Activated naive CD8-positive, alpha-beta T cell treated with anti-CD3 and anti-CD28 coated beads for 36 hours (primary cell): ENCODE measurements at regions not wholly inside any gene's neighbourhood (a gene's known extent, or its start where the extent isn't known, plus 50 kb on each side); places are given as distances from the start of the nearest gene placed in this dataset.
"Not testable (repeated sequence)": the region's sequence is repeated elsewhere in the genome, so short reads cannot be mapped to it uniquely, and the experiment has no call there.

Experiments
- DNase-seq: peaks from one replicate; pipeline ENCODE4 v3.0.0; 2021
- H3K27ac Mint-ChIP-seq: one replicate; pipeline ENCODE4 v1.8.0; 2022; ENCODE audit warnings: mild to moderate bottlenecking, moderate library complexity, mixed read lengths
- H3K27me3 Mint-ChIP-seq: one replicate; pipeline ENCODE4 v1.8.0; 2022; ENCODE audit warnings: mild to moderate bottlenecking, mixed read lengths
- H3K36me3 Mint-ChIP-seq: one replicate; pipeline ENCODE4 v1.8.0; 2021; ENCODE audit warnings: mild to moderate bottlenecking, mixed read lengths
- H3K4me1 Mint-ChIP-seq: one replicate; pipeline ENCODE4 v1.8.0; 2021; ENCODE audit warnings: mixed read lengths
- H3K4me3 Mint-ChIP-seq: one replicate; pipeline ENCODE4 v1.8.0; 2022; ENCODE audit warnings: mild to moderate bottlenecking, moderate library complexity, mixed read lengths
- H3K9me3 Mint-ChIP-seq: one replicate; pipeline ENCODE4 v1.8.0; 2022; ENCODE audit warnings: mixed read lengths

DNA sequence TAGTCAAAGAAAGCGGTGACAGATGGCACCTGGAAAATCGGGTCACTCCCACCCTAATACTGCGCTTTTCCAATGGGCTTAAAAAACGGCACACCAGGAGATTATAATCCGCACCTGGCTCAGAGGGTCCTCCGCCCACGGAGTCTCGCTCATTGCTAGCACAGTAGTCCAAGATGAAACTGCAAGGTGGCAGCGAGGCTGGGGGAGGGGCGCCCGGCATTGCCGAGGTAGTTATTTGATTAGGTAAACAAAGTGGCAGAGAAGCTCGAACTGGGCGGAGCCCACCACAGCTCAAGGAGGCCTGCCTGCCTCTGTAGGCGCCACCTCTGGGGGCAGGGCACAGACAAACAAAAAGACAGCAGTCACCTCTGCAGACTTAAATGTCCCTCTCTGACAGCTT is 521.1 kb downstream of the ETNK1 start:
- not testable (repeated sequence) for H3K4me1 Mint-ChIP-seq, H3K27me3 Mint-ChIP-seq, H3K9me3 Mint-ChIP-seq, H3K36me3 Mint-ChIP-seq, H3K27ac Mint-ChIP-seq, DNase-seq, H3K4me3 Mint-ChIP-seq

DNA sequence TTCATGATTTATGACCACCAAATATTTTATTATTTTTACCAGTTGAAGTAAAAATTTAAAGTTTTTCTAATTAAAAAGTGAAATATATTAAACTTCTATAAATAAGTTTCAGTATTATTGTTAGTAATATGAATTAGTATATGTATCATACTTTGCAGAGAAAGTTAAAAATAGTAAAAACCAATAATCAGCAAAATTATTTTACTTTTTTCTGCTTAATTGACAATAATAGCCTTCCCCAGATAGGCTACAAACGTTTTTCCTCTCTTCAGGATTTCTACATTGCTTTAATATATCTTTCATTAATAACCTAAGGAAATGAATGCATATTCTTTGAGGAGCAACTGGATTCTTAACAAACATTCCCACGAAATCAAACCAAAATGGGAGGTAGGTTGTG is 543.5 kb downstream of the ETNK1 start:
- DNase-seq = no peak
- H3K27ac Mint-ChIP-seq = no peak overlapping the region
- H3K4me1 Mint-ChIP-seq = no peaks in the 10 kb centered on the region
- no peaks in the 10 kb centered on the region for H3K36me3 Mint-ChIP-seq
- H3K4me3 Mint-ChIP-seq = no peak overlapping the region
- H3K27me3 Mint-ChIP-seq = no peaks in the 10 kb centered on the region
- H3K9me3 Mint-ChIP-seq = peaks cover 4% of the 10 kb centered on the region

DNA sequence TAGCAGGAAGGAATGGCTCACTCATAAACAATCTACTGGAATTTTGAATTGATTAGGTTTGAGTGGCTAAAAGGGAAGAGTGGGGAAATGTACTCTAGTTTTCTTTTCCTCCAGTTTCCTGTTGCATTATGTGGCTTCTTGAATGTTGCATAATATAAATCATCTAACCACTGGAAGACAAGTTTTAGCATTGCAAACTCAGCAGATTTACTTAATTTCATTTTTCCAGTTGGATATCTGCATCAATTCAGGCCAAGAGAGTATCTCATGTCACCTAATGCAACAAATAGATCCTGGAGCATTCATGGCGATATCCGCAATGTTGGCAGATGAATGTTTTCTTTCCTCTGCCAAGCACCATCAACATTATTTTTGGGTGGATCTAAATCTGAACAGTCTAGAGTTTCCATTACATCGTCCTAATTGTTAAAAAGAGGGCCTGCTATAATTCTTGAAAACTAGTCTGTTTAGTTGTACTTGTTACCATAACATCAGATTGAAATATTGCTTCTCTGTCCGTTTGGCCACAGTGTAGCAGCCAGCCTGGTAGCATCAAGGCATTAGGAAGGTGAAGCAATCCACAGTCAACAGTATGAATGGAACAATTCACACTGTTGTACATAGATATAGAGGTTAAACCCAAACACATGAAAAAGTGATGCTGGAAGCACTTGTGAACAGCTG is 544.2 kb downstream of the ETNK1 start:
- no peaks in the 10 kb centered on the region for H3K27me3 Mint-ChIP-seq
- H3K36me3 Mint-ChIP-seq = no peaks in the 10 kb centered on the region
- no peaks in the 10 kb centered on the region for H3K4me1 Mint-ChIP-seq
- H3K4me3 Mint-ChIP-seq = no peak overlapping the region
- DNase-seq = no peak
- H3K9me3 Mint-ChIP-seq = peaks cover 4% of the 10 kb centered on the region
- H3K27ac Mint-ChIP-seq = no peak overlapping the region

DNA sequence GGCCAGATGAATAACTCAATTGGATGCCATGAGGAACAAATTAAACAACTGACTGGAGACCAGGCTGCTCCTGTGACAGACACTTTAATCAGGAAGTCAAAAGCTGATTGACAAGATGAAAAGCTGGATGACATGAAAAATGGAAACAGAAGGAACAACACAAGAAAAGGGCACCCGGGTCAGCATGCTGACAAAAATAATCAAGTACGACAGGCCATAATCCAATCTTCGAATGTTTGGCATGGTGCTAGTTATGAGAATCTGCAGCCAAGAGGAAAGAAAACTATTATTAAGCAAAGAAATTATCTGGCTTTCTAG is 544.7 kb downstream of the ETNK1 start:
- no peaks in the 10 kb centered on the region for H3K36me3 Mint-ChIP-seq

DNA sequence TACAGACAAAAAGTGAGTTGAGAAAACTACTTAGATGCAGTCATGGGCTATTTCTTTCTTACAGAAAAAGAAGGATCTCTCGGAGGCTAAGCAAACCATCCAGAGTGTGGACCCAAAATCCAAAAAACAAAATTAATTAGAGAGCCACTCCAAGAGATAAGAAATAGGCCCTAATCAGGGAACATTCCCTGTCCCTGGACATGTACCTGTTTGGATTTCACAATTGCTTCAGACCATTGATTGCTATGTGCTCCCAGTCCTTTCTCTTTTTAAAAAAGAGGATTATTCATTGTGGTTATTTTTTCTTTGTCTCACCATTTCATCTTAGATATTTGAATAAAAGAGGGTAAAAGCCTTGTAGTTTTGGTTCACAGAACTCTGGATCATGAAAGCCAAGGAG is 549.9 kb downstream of the ETNK1 start:
- Mint-ChIP-seq H3K27ac (no peak overlapping the region), H3K4me3 (no peak overlapping the region)

More for the DNA sequence above, 544.7 kb downstream of the ETNK1 start:
- no peaks in the 10 kb centered on the region for H3K27me3 Mint-ChIP-seq
- DNase-seq = no peak
- no peaks in the 10 kb centered on the region for H3K4me1 Mint-ChIP-seq
- peaks cover 4% of the 10 kb centered on the region for H3K9me3 Mint-ChIP-seq
- no peak overlapping the region for H3K4me3 Mint-ChIP-seq
- H3K27ac Mint-ChIP-seq = no peak overlapping the region

DNA sequence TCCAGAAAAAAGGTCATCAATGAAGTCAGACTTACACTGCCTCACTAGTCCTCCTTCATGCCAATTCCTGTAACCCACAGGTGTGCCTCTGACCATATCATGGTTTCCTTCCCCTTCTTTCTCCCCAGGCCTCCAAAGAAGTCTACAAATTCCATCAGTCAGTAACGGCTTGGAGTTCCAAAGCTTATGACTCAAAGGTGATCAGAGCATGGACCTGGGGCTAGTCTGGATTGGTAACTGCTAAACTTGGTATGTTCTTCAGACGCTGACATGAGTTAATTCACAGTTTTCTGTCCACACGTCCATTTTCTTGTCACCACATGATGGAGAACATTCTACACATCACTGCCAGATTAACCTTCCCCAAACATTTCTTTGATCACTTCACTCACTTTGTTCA is 560.4 kb downstream of the ETNK1 start:
- no peak for DNase-seq
- Mint-ChIP-seq H3K4me3 (no peak overlapping the region), H3K36me3 (no peaks in the 10 kb centered on the region), H3K27ac (no peak overlapping the region), H3K4me1 (no peaks in the 10 kb centered on the region), H3K27me3 (no peaks in the 10 kb centered on the region), H3K9me3 (no peaks in the 10 kb centered on the region)

More for the DNA sequence above, 549.9 kb downstream of the ETNK1 start:
- no peaks in the 10 kb centered on the region for H3K36me3 Mint-ChIP-seq
- H3K9me3 Mint-ChIP-seq = no peaks in the 10 kb centered on the region
- H3K4me1 Mint-ChIP-seq = no peaks in the 10 kb centered on the region
- H3K27me3 Mint-ChIP-seq = no peaks in the 10 kb centered on the region
- DNase-seq = no peak

DNA sequence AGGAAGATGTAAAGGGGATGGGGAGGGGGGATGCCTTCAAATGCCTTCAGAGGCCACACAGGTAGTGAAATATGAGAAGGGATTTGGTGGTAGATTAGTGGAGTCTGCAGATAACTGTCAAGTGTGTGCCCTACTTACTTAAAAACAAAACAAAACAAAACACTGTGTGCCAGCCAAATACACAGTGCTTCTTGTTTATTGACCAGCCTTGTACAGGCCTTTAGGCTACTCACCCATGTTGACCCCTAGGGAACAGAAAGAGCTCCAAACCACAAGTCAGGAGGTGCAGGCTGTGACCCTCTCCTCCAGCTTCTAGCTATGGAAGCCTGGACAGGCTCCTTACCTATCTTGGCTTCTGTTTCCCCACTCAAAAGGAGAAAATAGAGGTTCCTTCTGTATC is 562.0 kb downstream of the ETNK1 start:
- Mint-ChIP-seq H3K4me3 (no peak overlapping the region), H3K9me3 (no peaks in the 10 kb centered on the region), H3K36me3 (no peaks in the 10 kb centered on the region), H3K4me1 (no peaks in the 10 kb centered on the region), H3K27me3 (no peaks in the 10 kb centered on the region), H3K27ac (no peak overlapping the region)
- no peak for DNase-seq

DNA sequence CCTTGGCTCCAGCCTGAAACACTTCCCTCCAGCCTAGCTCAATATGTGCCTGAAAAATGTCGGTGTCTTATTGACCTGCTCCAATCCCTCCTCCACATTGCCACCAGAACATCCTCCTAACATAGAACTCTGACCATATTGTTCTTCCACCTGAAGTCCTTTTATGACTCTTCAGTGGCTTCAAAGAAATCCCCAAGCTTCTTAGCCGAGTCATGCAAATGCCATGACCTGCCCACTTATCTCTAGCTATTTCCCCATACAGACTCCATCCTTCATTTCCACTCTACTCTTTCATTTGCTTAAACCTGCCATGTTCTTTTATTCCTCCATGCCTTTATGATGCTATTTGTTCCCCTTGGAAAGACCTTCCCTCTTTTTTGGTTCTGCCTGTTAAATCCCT is 568.6 kb downstream of the ETNK1 start:
- H3K9me3 Mint-ChIP-seq = no peaks in the 10 kb centered on the region
- no peak for DNase-seq
- H3K4me1 Mint-ChIP-seq = no peaks in the 10 kb centered on the region
- H3K36me3 Mint-ChIP-seq = no peaks in the 10 kb centered on the region
- H3K27ac Mint-ChIP-seq = no peak overlapping the region
- H3K27me3 Mint-ChIP-seq = no peaks in the 10 kb centered on the region
- no peak overlapping the region for H3K4me3 Mint-ChIP-seq

DNA sequence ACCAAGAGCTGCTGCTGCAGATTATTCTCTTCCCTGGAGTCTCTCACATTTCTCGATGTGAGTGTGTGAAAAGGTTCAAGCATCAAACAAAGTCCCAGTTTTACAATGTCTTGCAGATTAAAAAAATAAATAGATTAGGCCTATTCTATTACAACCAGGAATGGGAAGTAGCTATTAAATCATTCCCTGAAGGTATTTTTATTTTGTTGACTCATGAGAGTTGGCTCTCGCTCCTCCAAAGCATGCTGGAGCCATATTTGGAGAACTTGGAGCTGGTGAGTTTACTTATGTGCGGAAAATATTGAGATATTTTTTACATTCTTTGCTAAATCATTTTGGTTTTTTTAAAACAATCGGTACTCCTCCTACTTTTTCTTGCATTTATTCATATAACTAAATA is 572.3 kb downstream of the ETNK1 start:
- Mint-ChIP-seq H3K36me3 (no peaks in the 10 kb centered on the region), H3K27me3 (no peaks in the 10 kb centered on the region), H3K4me1 (no peaks in the 10 kb centered on the region), H3K9me3 (no peaks in the 10 kb centered on the region), H3K27ac (no peak overlapping the region), H3K4me3 (no peak overlapping the region)
- DNase-seq = no peak

DNA sequence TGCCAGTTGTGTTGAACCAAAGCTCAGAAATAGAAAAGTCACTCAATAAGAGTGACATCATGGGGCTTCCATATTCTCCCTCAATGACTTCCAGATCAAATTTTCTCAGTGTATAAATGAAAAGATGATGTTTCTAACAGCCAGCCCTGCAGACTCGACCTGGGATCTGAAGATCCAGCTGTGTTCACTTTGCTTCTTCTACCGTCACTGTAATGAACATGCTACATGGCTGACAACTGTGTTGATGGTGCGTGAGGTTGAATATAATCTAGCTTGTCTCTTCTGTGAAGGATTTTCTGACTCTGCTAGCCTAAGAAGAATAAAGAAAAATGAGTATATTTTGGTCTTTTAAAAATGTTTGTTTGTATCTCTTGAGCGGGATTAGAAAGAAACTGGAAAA is 577.8 kb downstream of the ETNK1 start:
- no peaks in the 10 kb centered on the region for H3K36me3 Mint-ChIP-seq
- no peak overlapping the region for H3K27ac Mint-ChIP-seq
- H3K27me3 Mint-ChIP-seq = no peaks in the 10 kb centered on the region
- no peaks in the 10 kb centered on the region for H3K9me3 Mint-ChIP-seq
- H3K4me3 Mint-ChIP-seq = no peak overlapping the region
- H3K4me1 Mint-ChIP-seq = no peaks in the 10 kb centered on the region
- DNase-seq = no peak

DNA sequence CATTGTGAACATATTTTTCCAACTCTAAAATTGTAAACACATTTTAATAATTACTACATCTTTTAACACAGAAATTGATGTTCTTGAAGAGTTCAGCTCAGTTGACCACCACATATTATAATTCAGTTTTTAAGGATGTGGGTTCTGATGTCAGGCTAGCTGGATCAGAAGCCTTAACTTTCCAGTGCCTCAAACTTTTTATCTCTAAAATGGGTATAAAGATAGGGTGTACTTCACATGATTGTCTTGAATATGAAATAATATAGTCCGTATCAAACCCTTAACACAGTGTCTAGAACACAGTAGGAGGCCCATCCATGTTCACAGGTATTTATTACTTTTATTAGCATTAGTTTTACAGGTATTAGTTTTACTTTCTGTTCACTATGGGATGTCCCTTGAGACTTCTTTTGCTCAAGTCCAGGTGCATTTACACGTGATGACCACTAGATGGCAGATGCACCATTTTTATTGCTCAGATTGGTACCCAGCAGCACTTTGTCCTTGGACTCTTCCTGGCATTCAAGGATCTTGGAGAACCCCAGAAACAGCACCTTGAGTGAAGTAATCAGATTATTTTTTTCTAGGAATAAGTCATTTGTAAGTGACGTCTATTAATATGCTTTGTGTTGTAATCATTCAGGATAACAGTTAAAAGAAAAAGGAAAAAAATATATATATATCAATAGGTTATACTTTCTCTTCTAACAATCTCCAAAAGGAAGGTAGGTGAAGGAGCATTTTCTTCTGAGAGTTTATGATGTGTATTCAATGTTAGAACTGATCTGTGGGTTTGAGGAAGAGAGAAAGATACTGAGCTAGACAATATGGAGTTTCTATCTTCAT is 580.2 kb downstream of the ETNK1 start:
- H3K4me3 Mint-ChIP-seq = no peak overlapping the region
- H3K4me1 Mint-ChIP-seq = no peaks in the 10 kb centered on the region
- no peaks in the 10 kb centered on the region for H3K27me3 Mint-ChIP-seq
- no peak for DNase-seq
- no peak overlapping the region for H3K27ac Mint-ChIP-seq
- no peaks in the 10 kb centered on the region for H3K9me3 Mint-ChIP-seq
- no peaks in the 10 kb centered on the region for H3K36me3 Mint-ChIP-seq

DNA sequence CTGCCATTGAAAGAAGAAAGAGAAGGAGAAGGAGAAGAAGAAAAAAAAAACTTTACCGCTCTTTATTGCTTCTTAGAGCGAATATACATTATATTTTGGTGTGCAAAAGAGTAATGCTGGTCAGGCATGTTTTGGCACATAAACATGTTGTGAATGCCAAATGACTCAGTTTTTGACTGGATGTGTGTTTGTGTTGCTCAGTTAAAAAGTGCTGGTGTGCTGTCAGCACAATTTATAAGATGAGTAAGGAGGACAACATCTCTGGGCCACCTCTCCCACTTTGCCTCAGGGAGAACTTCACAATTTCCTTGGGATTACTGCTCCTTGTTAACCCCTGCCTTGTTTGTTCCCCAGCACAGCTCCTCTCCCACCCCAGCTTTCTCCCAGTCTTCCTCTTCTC is 584.8 kb downstream of the ETNK1 start:
- Mint-ChIP-seq H3K27me3 (no peaks in the 10 kb centered on the region), H3K9me3 (peaks cover 3% of the 10 kb centered on the region), H3K4me3 (no peak overlapping the region), H3K4me1 (no peaks in the 10 kb centered on the region), H3K27ac (no peak overlapping the region), H3K36me3 (no peaks in the 10 kb centered on the region)
- DNase-seq = no peak

DNA sequence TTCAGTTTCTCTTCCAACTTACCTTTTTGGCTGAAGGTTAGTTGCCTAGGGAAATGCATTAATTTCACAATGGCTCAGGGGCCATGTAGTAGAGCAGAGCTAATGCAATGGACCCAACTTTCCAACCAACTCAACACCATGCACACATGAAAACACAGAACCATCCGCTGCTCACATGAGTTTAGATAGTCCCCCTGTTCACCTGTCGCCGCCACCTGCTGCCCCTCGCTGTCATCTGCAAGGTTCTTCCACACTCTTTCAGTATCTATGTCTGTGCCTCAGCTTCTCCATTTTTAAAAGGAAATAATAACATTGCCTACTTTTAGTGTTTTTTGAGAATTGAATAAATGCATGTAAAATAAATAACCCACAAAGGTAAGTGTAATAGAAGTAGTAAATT is 585.6 kb downstream of the ETNK1 start:
- no peaks in the 10 kb centered on the region for H3K36me3 Mint-ChIP-seq
- no peaks in the 10 kb centered on the region for H3K4me1 Mint-ChIP-seq
- no peak overlapping the region for H3K27ac Mint-ChIP-seq
- H3K27me3 Mint-ChIP-seq = no peaks in the 10 kb centered on the region
- no peak overlapping the region for H3K4me3 Mint-ChIP-seq
- peaks cover 11% of the 10 kb centered on the region for H3K9me3 Mint-ChIP-seq
- no peak for DNase-seq

DNA sequence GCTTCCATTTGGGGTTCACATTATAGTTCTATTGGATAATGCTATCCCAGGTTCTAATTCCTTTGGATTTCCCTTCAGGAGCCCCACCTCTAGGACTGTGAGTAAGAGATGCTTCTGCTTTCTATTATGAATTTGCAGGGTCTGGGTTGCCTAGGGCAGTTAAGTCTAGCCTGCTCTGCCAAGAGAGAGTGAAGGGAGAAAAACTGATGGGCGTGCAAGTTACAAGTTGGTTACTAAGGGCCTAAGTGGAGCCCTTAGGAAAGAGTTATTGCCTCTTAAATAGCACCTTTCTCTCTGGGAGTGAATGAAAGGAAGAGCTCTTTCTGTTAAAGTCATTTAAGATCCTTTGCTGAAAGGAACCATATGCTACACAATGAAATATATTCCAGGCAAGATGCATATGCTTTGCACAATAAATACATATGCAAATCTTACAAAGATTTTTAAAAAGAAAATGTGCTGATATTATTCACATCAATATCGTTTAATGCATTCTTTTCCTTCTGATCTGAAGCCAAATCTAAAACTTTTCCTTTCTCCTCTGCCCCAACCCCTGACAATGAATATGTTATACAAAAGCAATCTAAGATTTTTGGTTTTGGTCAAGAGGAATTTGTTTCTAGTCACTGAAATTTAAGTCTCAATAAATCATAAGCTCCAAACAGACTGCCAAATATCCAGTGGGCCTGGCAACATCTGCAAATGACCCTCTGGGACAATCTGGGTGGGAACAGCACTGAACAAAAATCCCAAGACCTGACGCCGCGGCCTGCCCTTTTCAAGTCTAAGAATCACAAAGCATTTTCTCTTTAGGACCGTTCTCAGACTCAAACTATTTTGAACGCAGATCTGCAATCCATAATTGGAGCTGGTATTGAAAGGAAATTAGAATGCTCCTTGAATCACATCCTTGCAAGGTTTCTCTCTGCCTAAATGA is 586.7 kb downstream of the ETNK1 start:
- Mint-ChIP-seq H3K27ac (no peak overlapping the region), H3K27me3 (no peaks in the 10 kb centered on the region), H3K9me3 (peaks cover 13% of the 10 kb centered on the region), H3K4me3 (no peak overlapping the region), H3K36me3 (no peaks in the 10 kb centered on the region), H3K4me1 (no peaks in the 10 kb centered on the region)
- DNase-seq = no peak

DNA sequence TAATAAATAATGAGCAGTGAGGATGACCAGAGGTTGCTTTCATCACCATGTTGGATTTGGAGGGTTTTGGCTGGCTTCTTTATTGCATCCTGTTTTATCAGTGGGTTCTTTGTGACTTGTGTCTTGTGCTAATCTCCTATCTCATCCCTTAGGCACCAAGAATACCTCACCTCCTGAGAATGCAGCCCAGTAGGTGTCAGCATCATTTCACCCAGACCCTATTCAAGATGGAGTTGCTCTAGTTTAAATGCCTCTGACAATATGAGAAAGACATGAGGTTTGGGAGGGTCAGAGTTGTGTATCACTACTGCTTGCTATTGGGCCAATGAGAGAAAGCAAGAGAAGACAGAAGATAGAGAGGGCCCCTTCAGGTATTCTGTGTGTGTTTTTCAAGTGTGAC is 592.2 kb downstream of the ETNK1 start:
- Mint-ChIP-seq H3K36me3 (no peaks in the 10 kb centered on the region), H3K4me1 (no peaks in the 10 kb centered on the region), H3K27me3 (peaks cover 4% of the 10 kb centered on the region), H3K9me3 (peaks cover 13% of the 10 kb centered on the region), H3K27ac (no peak overlapping the region), H3K4me3 (no peak overlapping the region)
- DNase-seq = no peak
